Brain pericyte (primary cell): ENCODE measurements at regions not wholly inside any gene's neighbourhood (a gene's known extent, or its start where the extent isn't known, plus 50 kb on each side); places are given as distances from the start of the nearest gene placed in this dataset.
"Not testable (repeated sequence)": the region's sequence is repeated elsewhere in the genome, so short reads cannot be mapped to it uniquely, and the experiment has no call there.

Experiments used
- DNase-seq: peaks from one replicate; pipeline ENCODE4 v3.0.0-alpha.2; 2012; ENCODE audit warnings: low read depth, low spot score

- DNase-seq, result no peak
These were observed 149.5 kb upstream of the NPY start for GRCh38 chr7:24134535-24134934.

- DNase-seq, result no peak
These were observed 148.8 kb upstream of the NPY start for GRCh38 chr7:24135003-24135817.

- no peak for DNase-seq
These were observed 146.7 kb upstream of the NPY start for GRCh38 chr7:24137338-24137737.

GRCh38 chr7:24138343-24138742 is 145.6 kb upstream of the NPY start:
- DNase-seq, result no peak

DNA sequence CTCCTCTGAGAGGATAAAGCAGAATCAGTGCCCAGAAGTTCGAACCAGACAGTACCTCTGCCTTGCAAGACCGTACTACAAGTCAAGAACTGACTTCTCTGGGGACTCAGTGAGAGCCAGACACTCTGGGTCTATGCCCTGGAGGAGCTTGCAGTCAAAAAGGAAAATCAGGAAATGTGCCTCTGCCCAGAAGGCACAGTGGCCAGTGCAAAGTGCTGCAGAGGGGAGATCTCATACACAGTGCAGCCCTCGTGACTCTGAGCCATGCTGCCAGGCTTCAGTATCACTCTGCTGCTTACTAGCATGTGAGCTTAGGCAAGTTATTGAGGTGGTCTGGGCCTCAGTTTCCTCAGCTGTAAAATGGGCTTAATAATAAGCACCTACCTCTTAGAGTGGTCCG is 144.0 kb upstream of the NPY start:
- no peak for DNase-seq

DNA sequence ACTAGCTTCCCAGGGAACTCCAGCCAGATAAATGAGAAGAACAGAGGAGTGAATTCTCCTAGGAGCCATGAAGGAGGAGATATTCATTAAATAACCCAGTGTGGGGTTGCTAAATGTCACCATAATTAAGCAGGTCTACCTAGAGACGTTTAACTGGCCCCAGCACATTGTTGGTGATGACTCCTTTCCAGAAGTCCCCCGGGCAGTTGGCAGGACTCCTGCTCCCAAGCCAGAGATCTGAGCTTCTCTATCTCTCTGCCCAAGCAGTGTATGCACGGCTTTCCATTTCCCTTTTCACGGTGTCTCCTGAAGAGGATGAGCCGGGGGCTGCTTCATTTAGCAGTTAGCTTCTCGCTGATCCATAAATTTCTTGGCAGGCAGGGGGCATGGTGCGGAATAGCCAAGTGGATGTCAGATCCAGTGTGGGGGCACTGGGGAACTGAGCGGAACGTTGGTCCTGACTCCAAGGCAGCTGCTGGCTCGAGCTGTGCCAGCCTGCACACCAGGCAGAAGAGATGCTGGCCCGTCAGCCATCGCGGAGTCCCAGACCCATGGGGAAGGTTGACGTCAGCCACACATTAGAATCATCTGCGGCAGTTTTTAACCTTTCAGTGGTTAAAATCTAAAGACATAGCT is 142.0 kb upstream of the NPY start:
- no peak for DNase-seq

- no peak for DNase-seq
These were observed 140.4 kb upstream of the NPY start for GRCh38 chr7:24143547-24143946.

- DNase-seq, result no peak
These were observed 132.0 kb upstream of the NPY start for GRCh38 chr7:24151944-24152343.

GRCh38 chr7:24152356-24152755 is 131.6 kb upstream of the NPY start:
- no peak for DNase-seq

DNA sequence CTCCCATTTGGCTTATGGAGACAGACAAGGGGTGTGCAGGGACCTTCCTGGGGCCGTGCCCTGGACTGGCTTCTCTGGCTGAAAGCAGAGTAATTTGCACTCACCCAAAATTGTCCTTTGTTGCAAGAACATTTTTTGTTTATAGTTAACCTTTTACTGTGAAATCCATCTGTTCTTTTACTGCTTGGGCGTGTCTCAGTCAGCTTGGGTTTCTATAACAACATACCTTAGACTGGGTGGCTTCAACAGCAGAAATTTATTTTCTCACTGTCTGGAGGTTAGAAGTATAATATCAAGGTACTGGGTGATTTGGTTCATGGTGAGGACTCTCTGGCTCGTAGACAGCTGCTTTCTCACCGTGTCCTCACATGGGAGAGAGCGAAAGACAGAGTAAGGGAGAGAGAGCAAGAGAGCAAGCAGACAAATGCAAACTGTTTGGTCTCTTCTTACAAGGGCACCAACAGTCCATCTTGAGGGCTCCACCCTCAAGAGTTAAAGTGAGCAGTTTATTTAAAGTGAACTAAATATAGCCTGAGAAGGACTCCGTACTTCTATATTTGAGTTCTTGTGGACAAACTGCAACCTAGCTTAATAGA is 131.0 kb upstream of the NPY start:
- DNase-seq, result no peak

- DNase-seq, result no peak
These were observed 126.3 kb upstream of the NPY start for GRCh38 chr7:24157666-24158065.

- no peak for DNase-seq
These were observed 125.0 kb upstream of the NPY start for GRCh38 chr7:24158975-24159374.

DNA sequence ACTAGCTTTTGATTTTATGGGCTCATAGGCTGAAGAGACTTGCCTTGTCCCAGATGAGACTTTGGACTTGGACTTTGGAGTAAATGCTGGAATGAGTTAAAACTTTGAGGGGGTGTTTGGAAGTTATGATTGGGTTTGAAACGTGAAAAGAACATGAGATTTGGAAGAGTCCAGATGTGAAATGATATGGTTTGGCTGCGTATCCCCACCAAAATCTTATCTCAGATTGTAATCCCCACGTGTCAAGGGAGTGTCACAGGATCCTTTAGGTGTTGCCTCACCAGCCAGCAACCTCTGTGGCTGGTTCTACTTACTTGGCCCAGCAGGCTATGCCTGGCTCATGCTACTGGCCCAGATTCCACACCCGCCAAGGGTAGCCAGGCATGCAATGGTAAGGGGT is 119.6 kb upstream of the NPY start:
- DNase-seq, result no peak

- DNase-seq, result no peak
These were observed 114.8 kb upstream of the NPY start for GRCh38 chr7:24169077-24169624.

DNA sequence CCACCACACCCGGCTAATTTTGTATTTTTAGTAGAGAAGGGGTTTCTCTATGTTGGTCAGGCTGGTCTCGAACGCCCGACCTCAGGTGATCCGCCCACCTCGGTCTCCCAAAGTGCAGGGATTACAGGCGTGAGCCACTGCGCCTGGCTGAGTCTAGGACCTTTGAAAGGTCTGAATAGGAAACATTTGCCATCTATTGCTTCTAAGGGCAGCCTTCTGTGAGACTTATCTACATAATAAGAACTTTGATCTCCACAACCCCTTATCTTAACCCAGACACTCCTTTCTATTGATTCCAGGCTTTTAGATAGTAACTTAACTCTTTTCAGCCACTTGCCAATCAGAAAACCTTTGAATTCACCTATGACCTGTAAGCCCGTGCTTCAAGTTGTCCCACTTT is 112.0 kb upstream of the NPY start:
- DNase-seq, result not testable (repeated sequence)

DNA sequence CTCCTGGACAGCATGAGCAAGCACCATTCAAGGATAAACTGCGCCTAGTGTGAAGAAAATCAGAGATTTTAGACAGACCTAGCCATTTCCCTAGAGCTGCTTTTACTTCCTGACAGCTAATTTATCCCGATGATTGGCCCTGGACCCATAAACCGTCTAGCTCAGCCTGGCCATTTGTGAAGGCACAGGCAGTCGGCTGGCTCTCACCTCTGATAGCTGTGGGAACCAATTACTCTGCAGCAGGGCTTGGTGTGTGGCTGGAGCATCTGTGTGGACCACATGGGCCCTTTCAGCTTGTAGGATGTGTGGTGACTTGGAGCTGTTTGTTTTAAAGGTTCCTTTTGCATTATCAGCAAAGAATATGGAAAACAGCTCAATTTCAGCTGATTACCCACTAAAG is 111.1 kb upstream of the NPY start:
- DNase-seq, result no peak

DNA sequence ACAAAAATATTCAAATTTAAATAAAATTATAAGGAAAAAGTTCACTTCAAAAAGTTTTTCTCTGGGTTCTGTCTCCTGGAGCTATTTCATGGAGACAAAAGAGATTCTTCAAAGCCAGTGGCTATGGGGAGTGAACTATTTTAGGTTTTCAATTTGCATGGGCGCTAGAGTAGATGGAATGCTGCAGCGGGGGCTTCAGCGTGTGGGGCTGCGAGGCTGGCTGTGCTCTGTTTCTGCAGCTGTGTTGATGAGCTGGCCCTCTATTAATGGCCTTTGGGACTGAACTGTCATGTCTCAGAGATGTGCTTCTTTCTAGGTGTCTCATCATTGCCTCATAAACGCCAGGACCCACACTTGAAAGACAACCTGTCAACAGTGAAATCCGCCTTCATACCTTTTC is 108.4 kb upstream of the NPY start:
- DNase-seq, result no peak

DNA sequence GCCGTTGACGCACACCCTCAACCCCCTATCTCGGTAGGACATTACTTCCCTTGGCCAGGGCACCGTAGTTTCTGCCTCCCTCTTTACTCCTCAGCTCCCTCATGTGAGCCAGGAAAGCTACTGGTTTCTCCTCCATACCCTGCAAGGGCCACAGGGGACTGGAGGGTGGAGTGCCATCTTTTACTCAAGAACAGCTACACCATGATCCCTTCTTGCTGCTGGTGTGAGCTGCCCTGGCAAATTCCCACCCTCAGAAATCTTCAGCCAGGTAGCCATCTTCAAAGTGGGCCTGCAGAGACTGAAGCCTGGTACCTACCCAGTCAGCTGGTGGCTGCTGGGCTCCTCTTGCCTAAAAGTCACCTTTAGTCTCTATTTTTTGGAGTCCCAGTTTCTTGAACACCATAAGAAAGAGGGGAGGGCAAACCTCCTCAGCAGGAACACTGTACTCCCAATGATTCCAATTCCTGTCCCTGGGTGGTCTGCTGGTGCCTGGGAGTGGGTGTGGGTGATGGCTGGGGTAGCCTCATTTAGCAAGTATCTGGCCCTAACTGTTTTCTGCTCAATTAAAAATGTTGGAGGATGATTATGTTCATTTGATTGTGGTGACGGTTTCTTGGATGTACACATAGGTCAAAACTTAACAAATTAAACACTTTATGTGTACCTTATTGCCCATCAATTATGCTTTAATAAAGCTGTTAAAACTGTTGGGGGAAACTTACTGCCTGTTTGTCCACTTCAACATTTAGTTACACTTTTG is 105.0 kb upstream of the NPY start:
- no peak for DNase-seq

DNA sequence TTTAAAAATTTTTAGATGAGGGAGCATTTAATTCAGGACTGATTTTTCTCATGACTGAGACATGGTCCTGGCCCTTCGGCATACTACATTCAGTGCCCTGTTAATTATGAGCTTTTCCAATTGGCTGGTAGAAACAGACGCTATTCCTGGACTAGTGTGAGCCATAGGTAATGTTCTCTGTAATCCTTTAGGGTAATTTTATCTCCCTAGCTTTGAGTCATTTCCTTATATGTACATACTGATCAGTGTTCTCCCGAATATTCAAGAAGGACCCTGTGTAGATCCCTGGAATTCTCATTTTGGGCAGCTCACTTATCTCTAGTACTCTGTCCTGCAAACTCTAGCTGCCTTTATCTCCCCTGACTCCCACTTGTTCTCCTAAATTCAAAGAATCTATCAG is 92.6 kb upstream of the NPY start:
- DNase-seq, result no peak

- no peak for DNase-seq
These were observed 91.9 kb upstream of the NPY start for GRCh38 chr7:24192053-24192452.

DNA sequence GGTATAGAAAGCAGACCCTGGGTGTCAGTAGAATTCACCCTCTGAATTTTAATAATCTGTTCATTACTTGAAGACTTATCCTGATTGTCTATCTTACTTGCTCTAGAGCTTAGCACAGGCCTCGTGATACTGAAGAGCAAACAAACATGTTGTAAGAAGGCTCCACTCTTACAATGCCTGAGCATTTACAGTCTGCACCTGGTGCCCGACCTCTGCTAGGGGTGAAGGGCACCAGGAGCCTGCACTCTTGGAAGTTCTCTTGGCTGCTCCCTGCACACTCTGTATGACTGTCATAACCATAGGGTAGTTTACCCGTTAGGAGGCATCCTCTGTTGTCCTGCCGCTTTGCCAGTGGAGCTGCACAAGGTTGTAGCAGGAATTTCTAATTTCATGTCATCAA is 91.3 kb upstream of the NPY start:
- no peak for DNase-seq

DNA sequence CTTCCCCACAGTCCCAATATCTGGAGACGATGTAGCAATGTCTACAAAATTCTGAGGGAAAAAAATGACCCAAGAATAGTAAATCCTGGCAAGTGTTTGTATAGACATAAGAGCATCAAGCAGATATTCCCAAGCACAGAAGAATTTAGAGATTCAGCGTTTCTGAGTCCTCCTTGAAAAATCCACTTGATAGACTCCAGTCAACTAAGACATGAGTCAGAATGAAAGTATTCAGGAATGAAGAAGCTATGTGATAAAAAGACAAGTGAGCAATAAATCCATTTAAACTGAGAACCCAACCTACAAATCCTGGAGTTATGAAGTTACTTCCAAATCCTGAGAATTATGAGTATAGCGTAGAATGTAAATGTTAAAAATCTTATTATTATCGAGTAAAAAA is 86.1 kb upstream of the NPY start:
- no peak for DNase-seq
